ENCODE measurements at regions not wholly inside any gene's neighbourhood (a gene's known extent, or its start where the extent isn't known, plus 50 kb on each side); places are given as distances from the start of the nearest gene placed in this dataset.

DNA sequence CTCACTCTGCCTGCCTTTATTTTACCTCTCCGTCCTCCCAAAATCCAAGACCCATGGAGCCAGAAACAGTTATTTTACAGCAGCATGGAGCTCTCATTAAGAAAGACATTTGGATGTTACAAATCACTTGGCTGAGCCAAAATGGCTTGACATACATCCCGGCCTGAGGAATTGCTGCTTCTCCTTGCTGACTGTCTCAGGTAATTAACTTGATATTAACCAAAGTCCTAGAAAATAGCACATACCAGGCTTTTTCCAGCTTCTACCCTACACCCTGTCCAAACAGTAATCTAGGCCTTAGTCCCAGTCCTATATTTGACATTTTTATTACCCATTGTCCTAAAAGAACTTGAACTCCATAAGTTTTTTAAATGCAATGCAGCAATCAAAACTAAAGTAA, 205.0 kb downstream of the TMX3 start:
- TF ChIP-seq, protein P1, sequence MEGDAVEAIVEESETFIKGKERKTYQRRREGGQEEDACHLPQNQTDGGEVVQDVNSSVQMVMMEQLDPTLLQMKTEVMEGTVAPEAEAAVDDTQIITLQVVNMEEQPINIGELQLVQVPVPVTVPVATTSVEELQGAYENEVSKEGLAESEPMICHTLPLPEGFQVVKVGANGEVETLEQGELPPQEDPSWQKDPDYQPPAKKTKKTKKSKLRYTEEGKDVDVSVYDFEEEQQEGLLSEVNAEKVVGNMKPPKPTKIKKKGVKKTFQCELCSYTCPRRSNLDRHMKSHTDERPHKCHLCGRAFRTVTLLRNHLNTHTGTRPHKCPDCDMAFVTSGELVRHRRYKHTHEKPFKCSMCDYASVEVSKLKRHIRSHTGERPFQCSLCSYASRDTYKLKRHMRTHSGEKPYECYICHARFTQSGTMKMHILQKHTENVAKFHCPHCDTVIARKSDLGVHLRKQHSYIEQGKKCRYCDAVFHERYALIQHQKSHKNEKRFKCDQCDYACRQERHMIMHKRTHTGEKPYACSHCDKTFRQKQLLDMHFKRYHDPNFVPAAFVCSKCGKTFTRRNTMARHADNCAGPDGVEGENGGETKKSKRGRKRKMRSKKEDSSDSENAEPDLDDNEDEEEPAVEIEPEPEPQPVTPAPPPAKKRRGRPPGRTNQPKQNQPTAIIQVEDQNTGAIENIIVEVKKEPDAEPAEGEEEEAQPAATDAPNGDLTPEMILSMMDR (IDR thresholded peaks at IDR 0.05; ENCODE audit: low read depth, low read length, missing input control) = no peak
- TF ChIP-seq, protein P2, sequence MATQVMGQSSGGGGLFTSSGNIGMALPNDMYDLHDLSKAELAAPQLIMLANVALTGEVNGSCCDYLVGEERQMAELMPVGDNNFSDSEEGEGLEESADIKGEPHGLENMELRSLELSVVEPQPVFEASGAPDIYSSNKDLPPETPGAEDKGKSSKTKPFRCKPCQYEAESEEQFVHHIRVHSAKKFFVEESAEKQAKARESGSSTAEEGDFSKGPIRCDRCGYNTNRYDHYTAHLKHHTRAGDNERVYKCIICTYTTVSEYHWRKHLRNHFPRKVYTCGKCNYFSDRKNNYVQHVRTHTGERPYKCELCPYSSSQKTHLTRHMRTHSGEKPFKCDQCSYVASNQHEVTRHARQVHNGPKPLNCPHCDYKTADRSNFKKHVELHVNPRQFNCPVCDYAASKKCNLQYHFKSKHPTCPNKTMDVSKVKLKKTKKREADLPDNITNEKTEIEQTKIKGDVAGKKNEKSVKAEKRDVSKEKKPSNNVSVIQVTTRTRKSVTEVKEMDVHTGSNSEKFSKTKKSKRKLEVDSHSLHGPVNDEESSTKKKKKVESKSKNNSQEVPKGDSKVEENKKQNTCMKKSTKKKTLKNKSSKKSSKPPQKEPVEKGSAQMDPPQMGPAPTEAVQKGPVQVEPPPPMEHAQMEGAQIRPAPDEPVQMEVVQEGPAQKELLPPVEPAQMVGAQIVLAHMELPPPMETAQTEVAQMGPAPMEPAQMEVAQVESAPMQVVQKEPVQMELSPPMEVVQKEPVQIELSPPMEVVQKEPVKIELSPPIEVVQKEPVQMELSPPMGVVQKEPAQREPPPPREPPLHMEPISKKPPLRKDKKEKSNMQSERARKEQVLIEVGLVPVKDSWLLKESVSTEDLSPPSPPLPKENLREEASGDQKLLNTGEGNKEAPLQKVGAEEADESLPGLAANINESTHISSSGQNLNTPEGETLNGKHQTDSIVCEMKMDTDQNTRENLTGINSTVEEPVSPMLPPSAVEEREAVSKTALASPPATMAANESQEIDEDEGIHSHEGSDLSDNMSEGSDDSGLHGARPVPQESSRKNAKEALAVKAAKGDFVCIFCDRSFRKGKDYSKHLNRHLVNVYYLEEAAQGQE (IDR thresholded peaks at IDR 0.05) = no peak
- TF ChIP-seq SP1 (IDR thresholded peaks at IDR 0.05) = no peak

Data from liver (tissue), 3 donors.